H9 (cell line): ENCODE measurements at regions not wholly inside any gene's neighbourhood (a gene's known extent, or its start where the extent isn't known, plus 50 kb on each side); places are given as distances from the start of the nearest gene placed in this dataset.

ENCODE experiments used
- DNase-seq: peaks from one replicate; pipeline ENCODE4 v3.0.0-alpha.2; 2017
- H2AFZ ChIP-seq: one replicate; pipeline ENCODE4 v1.6.1; 2013; ENCODE audit warnings: mild to moderate bottlenecking, low read length, control low read depth, moderate library complexity
- H2AK5ac ChIP-seq: 2 replicates; pipeline ENCODE4 v1.6.1; 2013; ENCODE audit warnings: low read length, control low read depth, mixed read lengths; ENCODE audit not compliant: insufficient read length
- H2BK120ac ChIP-seq: one replicate; pipeline ENCODE4 v1.6.1; 2013; ENCODE audit warnings: low read depth, mild to moderate bottlenecking, low read length, control low read depth, inconsistent platforms; ENCODE audit not compliant: poor library complexity, severe bottlenecking
- H2BK12ac ChIP-seq: 2 replicates; pipeline ENCODE4 v1.6.1; 2013; ENCODE audit warnings: low read length, control low read depth, mixed read lengths, low read depth; ENCODE audit not compliant: insufficient read length
- H2BK15ac ChIP-seq: 2 replicates; pipeline ENCODE4 v1.6.1; 2013; ENCODE audit warnings: low read depth, low read length, control low read depth
- H2BK20ac ChIP-seq: one replicate; pipeline ENCODE4 v1.6.1; 2013; ENCODE audit warnings: low read depth, mild to moderate bottlenecking, low read length, control low read depth, inconsistent platforms; ENCODE audit not compliant: poor library complexity, severe bottlenecking
- H2BK5ac ChIP-seq: 2 replicates; pipeline ENCODE4 v1.6.1; 2013; ENCODE audit warnings: low read length, control low read depth, mixed read lengths; ENCODE audit not compliant: insufficient read length
- H3K14ac ChIP-seq: 2 replicates; pipeline ENCODE4 v1.6.1; 2013; ENCODE audit warnings: low read length, control low read depth; ENCODE audit not compliant: insufficient read depth
- H3K18ac ChIP-seq: 2 replicates; pipeline ENCODE4 v1.6.1; 2013; ENCODE audit warnings: low read depth, mild to moderate bottlenecking, mixed read lengths, low read length, control low read depth; ENCODE audit not compliant: insufficient read length
- H3K23ac ChIP-seq: 2 replicates; pipeline ENCODE4 v1.6.1; 2013; ENCODE audit warnings: low read length, control low read depth, mixed read lengths, low read depth; ENCODE audit not compliant: insufficient read length
- H3K23me2 ChIP-seq: 2 replicates; pipeline ENCODE4 v1.6.1; 2013; ENCODE audit warnings: low read depth, mild to moderate bottlenecking, mixed read lengths, low read length, control low read depth; ENCODE audit not compliant: insufficient read length, poor library complexity, severe bottlenecking
- H3K27ac ChIP-seq: 2 replicates; pipeline ENCODE4 v1.5.1; 2013; ENCODE audit warnings: low read length, control low read depth, mixed read lengths, low read depth; ENCODE audit not compliant: insufficient read length
- H3K27me3 ChIP-seq: 2 replicates; pipeline ENCODE4 v1.6.1; 2013; ENCODE audit warnings: low read length, control low read depth, inconsistent platforms; ENCODE audit not compliant: insufficient read depth
- H3K4ac ChIP-seq: 2 replicates; pipeline ENCODE4 v1.6.1; 2013; ENCODE audit warnings: low read depth, mild to moderate bottlenecking, control low read depth, inconsistent platforms, low read length, moderate library complexity
- H3K4me1 ChIP-seq: 2 replicates; pipeline ENCODE4 v1.6.1; 2013; ENCODE audit warnings: low read length, control low read depth, inconsistent platforms; ENCODE audit not compliant: insufficient read depth
- H3K4me2 ChIP-seq: 2 replicates; pipeline ENCODE4 v1.6.1; 2013; ENCODE audit warnings: low read length, control low read depth, mixed read lengths; ENCODE audit not compliant: insufficient read length, insufficient read depth
- H3K56ac ChIP-seq: 2 replicates; pipeline ENCODE4 v1.6.1; 2013; ENCODE audit warnings: low read depth, mild to moderate bottlenecking, mixed read lengths, low read length, control low read depth; ENCODE audit not compliant: insufficient read length
- H3K79me1 ChIP-seq: 2 replicates; pipeline ENCODE4 v1.6.1; 2013; ENCODE audit warnings: low read depth, mild to moderate bottlenecking, moderate library complexity, low read length, control low read depth, inconsistent platforms; ENCODE audit not compliant: insufficient read depth, poor library complexity, severe bottlenecking
- H3K79me2 ChIP-seq: 2 replicates; pipeline ENCODE4 v1.6.1; 2013; ENCODE audit warnings: low read length, control low read depth, inconsistent platforms; ENCODE audit not compliant: insufficient read depth
- H3K9ac ChIP-seq: 2 replicates; pipeline ENCODE4 v1.6.1; 2013; ENCODE audit warnings: low read length, control low read depth, mixed read lengths; ENCODE audit not compliant: insufficient read length; ENCODE audit errors: extremely low read depth
- H3K9me3 ChIP-seq: one replicate; pipeline ENCODE4 v1.6.1; 2013; ENCODE audit warnings: low read depth, low read length, inconsistent platforms; ENCODE audit not compliant: control insufficient read depth
- H3T11ph ChIP-seq: one replicate; pipeline ENCODE4 v1.6.1; 2013; ENCODE audit warnings: mild to moderate bottlenecking, low read length, control low read depth, inconsistent platforms
- H4K20me1 ChIP-seq: one replicate; pipeline ENCODE4 v1.6.1; 2013; ENCODE audit not compliant: control insufficient read depth, insufficient read length, insufficient read depth
- H4K5ac ChIP-seq: 2 replicates; pipeline ENCODE4 v1.6.1; 2013; ENCODE audit warnings: low read depth, mild to moderate bottlenecking, mixed read lengths, low read length, control low read depth; ENCODE audit not compliant: insufficient read length
- H4K8ac ChIP-seq: replicated peaks from 2 replicates; pipeline ENCODE4 v1.6.1; 2013; ENCODE audit warnings: low read length, control low read depth, mixed read lengths, low read depth; ENCODE audit not compliant: insufficient read length
- H4K91ac ChIP-seq: 2 replicates; pipeline ENCODE4 v1.6.1; 2013; ENCODE audit warnings: low read depth, mild to moderate bottlenecking, moderate library complexity, mixed read lengths, low read length, control low read depth; ENCODE audit not compliant: insufficient read length
- H3K27ac Mint-ChIP-seq, 3 experiments: 2 replicates in 2 of 3; 3 replicates in 1 of 3; pipeline ENCODE4 v1.8.0; 2020 to 2021; ENCODE audit warnings: mixed read lengths in 3 of 3, mild to moderate bottlenecking in 1 of 3, moderate library complexity in 1 of 3
- H3K27me3 Mint-ChIP-seq: 2 replicates; pipeline ENCODE4 v1.8.0; 2021; ENCODE audit warnings: low read depth, mild to moderate bottlenecking, moderate library complexity, mixed read lengths
- H3K36me3 Mint-ChIP-seq, 3 experiments: 2 replicates in 2 of 3; 3 replicates in 1 of 3; pipeline ENCODE4 v1.8.0; 2020 to 2021; ENCODE audit warnings: low read depth in 3 of 3, mixed read lengths in 3 of 3; ENCODE audit not compliant: insufficient read depth in 1 of 3
- H3K4me1 Mint-ChIP-seq, 2 experiments: 2 replicates each; pipeline ENCODE4 v1.8.0; 2020; ENCODE audit warnings: mixed read lengths in 2 of 2
- H3K4me3 Mint-ChIP-seq, 2 experiments: 2 replicates in 1 of 2; 3 replicates in 1 of 2; pipeline ENCODE4 v1.8.0; 2020 to 2021; ENCODE audit warnings: mild to moderate bottlenecking in 2 of 2, mixed read lengths in 2 of 2, moderate library complexity in 1 of 2
- H3K9me3 Mint-ChIP-seq, 2 experiments: 2 replicates in 1 of 2; 3 replicates in 1 of 2; pipeline ENCODE4 v1.8.0; 2020; ENCODE audit warnings: mild to moderate bottlenecking in 2 of 2, mixed read lengths in 2 of 2, moderate library complexity in 1 of 2
- CTCF ChIP-seq: fragments of 200-600 bp; sonication (generic); conservative IDR thresholded peaks from 3 replicates; pipeline ENCODE4 v1.8.0; 2021; ENCODE audit warnings: antibody characterized with exemption, mild to moderate bottlenecking
- WGBS: extraction: QIAGEN DNeasy Blood & Tissue Kit; methylation state at CpG from one replicate; pipeline ENCODE4 v1.1.7; 2013; ENCODE audit warnings: missing lambda C conversion rate, low lambda C conversion rate, mixed read lengths; ENCODE audit not compliant: insufficient read length; ENCODE audit errors: extremely low coverage; 5-methylcytosine and 5-hydroxymethylcytosine counted together

- H3K4me1 ChIP-seq: no peaks in the 10 kb centered on the region
- no peak overlapping the region for H3K4ac ChIP-seq
- H3K9ac ChIP-seq: no peak overlapping the region
- H4K5ac ChIP-seq: no peak overlapping the region
- no CpG with 5 or more reads among the region's 3 CpGs for WGBS
- no peak overlapping the region for H2BK120ac ChIP-seq
- H3K36me3 Mint-ChIP-seq: peaks cover 0 to 11% (median 0%) of the 10 kb centered on the region in 3 experiments; a peak in 3 of 7 replicates
- peak; percentile 59 for TF ChIP-seq CTCF
- H3K27ac Mint-ChIP-seq: peak overlapping the region in 1 of 3 experiments; percentile 47; a peak in 3 of 7 replicates
- peaks cover 31 to 32% of the 10 kb centered on the region in 2 experiments for H3K9me3 Mint-ChIP-seq
- H3K27ac ChIP-seq: no peak overlapping the region
- H2BK5ac ChIP-seq: no peak overlapping the region
- no peak overlapping the region for H2AFZ ChIP-seq
- no peak overlapping the region for H2BK15ac ChIP-seq
- no peaks in the 10 kb centered on the region for H3K23me2 ChIP-seq
- no peak overlapping the region for H2BK12ac ChIP-seq
- no peak overlapping the region for H3K18ac ChIP-seq
- no peak overlapping the region for H2BK20ac ChIP-seq
- no peak overlapping the region for H3K14ac ChIP-seq
- no peaks in the 10 kb centered on the region for H4K20me1 ChIP-seq
- DNase-seq: no peak
- no peaks in the 10 kb centered on the region for H3K79me1 ChIP-seq
- peaks cover 8% of the 10 kb centered on the region for H3K27me3 Mint-ChIP-seq
- H3K4me2 ChIP-seq: no peak overlapping the region
- H4K91ac ChIP-seq: no peak overlapping the region
- no peak overlapping the region for H3K56ac ChIP-seq
- no peak overlapping the region for H4K8ac ChIP-seq
- H3K4me1 Mint-ChIP-seq: peaks cover 4 to 5% of the 10 kb centered on the region in 2 experiments
- no peaks in the 10 kb centered on the region for H3K9me3 ChIP-seq
- H3T11ph ChIP-seq: no peak overlapping the region
- H3K79me2 ChIP-seq: no peaks in the 10 kb centered on the region
- H3K27me3 ChIP-seq: no peaks in the 10 kb centered on the region
- H2AK5ac ChIP-seq: no peak overlapping the region
- H3K4me3 Mint-ChIP-seq: no peak overlapping the region
- H3K23ac ChIP-seq: no peak overlapping the region
These were observed 147.1 kb upstream of the GDF10 start for GRCh38 chr10:47152861-47153349.
